ENCODE measurements at regions not wholly inside any gene's neighbourhood (a gene's known extent, or its start where the extent isn't known, plus 50 kb on each side); places are given as distances from the start of the nearest gene placed in this dataset.
"Not testable (repeated sequence)": the region's sequence is repeated elsewhere in the genome, so short reads cannot be mapped to it uniquely, and the experiment has no call there.

- TF ChIP-seq CTCF (IDR thresholded peaks at IDR 0.05), result peak in 1 of 6 experiments; percentile 24
- TF ChIP-seq POLR2A (IDR thresholded peaks at IDR 0.05), result not testable (repeated sequence)
Measured at GRCh38 chr17:62226610-62227240, 153.6 kb upstream of the EFCAB3 start.
